HG03159 (cell line): ENCODE measurements at regions not wholly inside any gene's neighbourhood (a gene's known extent, or its start where the extent isn't known, plus 50 kb on each side); places are given as distances from the start of the nearest gene placed in this dataset.
A peak's percentile ranks its signal among the peaks of the same experiment; 100 is the strongest.

Source experiments
- ATAC-seq: cut with Tn5 transposase; IDR thresholded peaks from one replicate; pipeline ENCODE4 v1.9.1; 2021; ENCODE audit warnings: mild to moderate bottlenecking, moderate library complexity; ENCODE audit not compliant: unreplicated experiment

DNA sequence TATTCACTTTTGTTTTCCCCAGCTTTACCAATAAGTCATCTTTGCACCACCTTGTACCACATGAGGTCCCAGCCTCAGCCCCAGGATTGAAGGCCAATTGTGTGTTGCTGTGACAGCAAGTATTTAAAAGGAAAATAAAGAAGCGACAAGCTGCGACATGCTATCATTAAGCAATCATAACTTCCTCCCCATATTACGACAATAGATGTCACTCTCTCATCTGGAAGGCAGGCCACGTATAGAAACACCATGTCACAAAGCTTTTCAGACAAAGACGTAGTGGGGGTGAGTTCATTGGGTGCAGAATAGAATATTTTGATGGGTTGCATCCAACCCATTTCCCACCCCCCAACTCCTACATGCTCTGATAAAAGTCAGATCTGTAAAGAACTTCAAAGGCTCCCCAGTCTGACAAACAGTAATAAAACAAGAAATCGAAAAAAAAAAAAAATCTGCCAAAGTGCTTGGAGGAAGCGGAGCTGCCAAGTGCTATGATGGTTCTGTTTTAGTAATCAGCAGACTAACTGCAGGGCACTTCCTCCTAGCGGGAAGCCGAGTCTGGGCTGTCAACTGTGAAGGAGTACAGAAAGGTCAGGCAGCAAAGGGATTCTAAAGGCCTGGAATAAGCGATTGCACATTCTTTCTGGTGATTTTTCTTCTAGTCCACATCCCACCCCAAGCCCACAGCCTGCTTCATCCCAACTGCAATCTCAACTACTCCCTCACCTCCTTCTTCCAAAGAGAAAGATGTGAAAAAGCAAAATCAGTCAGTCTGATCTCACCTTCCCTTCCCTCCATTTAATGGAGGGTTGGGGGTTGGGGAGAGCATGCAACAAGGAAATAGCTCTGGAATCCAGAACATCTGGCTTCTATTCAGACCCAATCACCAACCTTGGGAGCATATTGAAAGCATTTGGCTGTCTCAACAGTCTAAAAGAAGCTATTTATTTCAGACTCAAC, 131.4 kb upstream of the UBASH3B start:
- ATAC-seq: no peak

DNA sequence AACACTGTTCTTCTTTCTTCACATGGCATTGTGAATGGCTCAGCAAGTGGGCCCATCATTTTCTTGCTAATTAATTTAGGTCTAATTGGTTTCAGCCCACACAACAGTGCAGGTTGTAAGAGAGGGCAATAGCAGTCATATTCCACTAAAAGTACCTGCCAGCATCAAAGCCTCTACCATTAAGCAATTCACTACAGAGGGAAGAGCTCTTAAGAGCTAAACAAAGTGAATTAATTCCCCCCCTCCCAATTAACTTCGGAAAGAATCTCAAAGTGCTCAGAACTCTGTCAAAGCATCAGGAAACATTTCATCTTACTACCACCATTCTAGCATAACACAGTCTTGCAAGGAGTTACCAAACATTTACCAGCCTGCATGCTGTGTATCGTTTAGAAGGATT, 133.9 kb upstream of the UBASH3B start:
- ATAC-seq: no peak

DNA sequence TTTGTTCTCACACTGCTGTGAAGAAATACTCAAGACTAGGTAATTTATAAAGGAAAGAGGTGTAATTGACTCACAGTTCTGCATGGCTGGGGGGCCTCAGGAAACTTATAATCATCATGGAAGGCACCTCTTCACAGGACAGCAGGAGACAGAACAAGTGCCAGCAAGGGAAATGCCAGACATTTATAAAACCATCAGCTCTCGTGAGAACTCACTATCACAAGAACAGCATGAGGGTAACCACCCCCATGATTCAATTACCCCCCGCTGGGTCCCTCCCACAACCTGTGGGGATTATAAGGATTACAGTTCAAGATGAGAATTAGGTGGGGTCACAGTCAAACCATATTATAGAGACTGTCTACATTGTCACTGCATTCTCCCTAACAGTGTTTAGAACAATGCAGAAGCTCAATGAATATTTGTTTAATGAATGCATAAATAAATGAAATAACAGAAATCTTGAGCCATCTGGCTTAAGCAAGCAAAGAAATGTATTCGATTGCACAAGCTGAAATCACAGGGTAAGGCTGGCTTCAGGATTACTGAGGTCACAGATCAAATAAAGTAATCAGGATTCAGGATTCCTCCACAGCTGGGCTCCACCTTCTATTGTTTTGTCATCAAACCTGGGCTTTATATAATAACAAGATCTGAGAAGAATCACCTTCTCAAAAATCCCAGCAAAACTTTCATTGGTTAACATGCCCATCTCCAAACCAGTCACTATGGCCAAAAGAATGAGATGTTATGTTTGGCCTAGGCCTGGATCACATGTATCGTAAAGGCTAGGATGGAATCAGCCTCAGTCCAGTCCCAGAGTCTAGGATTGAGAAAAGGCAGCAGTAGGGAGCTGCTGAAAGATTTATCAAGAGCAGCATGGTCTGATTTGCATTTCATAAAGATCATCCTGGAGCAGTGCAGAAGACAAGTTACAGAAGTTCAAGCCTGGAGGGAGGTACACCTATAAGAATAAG, 137.8 kb upstream of the UBASH3B start:
- ATAC-seq: no peak

DNA sequence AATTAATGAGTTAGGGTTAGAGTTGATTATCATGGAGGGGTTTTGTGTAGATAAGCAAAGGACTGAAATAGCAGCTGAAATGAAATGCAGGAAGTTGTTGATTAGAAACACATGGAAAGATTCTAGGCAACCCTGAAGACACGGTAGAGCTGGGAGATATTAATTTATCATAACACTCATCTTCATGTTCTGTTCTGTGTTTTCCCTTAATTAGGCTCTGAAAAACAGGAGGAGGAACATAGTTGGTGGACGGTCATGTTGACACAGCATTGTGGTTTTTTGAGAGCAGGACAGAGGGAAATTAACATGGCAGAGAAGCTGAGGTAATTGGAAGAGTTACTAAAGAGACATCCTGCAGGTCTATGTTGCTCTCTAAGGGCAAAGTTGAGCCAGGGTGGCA, 138.8 kb upstream of the UBASH3B start:
- no peak for ATAC-seq

DNA sequence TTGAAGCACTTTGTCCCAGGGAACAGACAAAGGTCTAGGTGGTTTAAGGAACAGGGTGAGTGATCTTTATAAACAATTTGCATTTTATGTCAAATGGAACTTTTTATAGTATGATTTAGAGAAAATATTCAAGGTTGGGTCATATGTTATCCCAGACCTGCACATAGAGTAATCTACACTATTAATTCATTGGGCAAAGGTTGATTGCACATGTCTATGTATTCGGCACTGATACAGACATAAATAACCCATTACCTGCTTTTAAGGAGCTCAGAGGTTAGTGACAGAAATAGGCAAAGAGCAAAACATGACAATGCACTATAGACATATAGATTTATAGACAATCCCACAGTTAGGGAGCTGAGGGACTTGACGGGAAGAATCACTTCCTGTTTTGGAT, 141.5 kb upstream of the UBASH3B start:
- ATAC-seq: no peak

DNA sequence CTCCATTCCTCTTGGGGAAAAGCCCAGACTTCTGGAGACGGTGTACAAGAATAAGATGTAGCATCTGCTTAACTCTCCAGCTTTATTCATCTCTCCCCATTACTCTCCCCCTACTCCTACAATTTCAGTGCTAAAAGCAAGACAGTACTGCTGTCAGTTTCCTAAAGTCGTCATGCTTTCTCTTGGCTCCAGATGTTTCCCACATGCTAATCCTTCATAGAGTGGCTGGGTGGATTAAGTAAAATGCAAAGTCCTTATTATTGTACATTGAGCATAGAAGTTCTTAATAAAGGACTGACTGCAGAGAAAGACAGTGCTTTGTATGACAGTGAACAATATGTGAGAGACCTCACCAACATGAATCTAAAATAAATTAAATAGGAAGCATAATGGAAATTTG, 142.2 kb upstream of the UBASH3B start:
- ATAC-seq: no peak

DNA sequence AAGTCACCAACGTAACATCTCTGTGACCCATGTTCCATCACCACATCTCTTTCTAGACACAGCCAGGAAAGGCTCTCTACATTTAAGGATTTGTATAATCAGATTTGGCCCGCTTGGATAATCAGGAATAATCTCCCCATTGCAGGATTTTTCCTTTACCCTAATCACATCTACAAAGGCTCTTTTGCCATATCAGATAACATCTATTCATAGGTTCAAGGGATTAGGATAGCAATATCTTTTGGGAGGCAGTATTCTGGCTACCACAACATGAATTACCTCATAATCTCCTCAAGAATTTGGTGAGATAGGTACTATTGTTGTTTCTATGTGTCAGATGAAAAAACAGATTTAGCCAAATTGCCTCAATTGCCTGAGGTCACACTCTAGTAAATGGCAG, 142.8 kb upstream of the UBASH3B start:
- no peak for ATAC-seq

DNA sequence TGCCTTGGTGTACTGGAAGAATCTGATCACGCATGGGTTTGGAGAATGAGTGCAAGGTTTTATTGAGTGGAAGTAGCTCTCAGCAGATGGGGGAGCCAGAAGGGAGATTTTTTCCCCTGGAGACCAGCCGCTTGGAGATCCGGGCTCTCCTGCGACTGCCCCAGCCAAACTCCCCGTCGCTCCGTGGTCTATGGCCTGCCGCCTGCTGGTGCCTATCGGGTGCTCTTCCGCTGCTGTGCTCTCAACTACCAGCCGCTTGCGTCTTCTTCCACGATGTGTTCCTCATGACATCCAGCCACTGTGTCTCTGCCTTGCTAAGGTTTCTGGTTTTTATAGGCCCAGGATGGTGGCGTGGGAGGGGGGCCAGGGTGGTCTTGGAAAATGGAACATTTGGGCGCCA, 145.6 kb upstream of the UBASH3B start:
- no peak for ATAC-seq

DNA sequence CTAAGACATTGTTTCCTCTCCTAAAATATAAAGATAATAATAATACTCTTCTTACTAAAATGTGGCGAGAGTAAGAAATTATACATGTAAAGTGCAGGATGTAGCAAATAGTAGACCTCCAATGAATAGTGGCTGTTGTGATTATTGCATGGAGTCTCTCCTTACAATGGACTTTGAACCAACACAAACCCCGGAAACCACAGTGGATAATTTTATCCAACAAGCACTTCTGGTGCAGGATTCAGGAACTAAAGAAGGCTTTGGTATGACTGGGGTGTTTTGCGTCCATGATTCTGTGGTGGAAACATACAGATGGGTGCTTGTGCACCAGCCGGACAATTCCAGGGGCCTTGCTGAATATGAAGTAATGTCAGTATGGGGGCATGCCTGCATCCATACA, 146.4 kb upstream of the UBASH3B start:
- ATAC-seq: no peak

DNA sequence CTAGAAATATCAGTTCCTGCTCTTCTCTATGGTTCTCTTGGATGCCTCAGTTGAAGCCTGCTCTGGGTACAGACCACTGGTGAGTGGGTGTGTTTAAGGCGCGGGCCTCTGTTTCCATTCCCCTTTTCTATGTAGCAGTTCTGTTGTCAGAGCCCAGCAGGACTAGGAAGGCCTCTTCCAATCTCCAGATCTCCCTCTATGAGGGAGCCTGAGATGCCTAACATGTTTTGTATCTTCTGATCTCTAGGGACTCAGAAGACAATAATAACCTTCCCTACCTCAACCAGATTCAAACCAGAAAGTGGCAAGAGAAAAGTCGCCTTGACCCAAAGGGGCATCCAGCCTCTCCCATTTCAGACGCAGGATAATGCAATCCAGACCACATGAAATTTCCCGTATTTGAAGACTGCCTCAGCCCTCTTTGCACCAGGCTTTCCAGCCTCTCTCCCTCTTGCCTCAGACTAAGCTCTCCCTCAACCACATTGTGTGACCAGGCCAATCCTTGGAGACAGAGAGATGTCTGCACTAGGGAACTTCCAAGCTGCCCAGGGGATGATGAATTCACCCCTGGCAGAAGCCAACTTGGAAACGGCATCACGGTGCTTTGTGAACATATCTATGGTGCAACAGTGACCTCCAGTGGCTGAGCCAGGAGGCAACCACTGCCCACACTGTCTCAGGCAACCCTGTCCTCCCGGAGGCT, 150.1 kb upstream of the UBASH3B start:
- peak; percentile 90 for ATAC-seq

DNA sequence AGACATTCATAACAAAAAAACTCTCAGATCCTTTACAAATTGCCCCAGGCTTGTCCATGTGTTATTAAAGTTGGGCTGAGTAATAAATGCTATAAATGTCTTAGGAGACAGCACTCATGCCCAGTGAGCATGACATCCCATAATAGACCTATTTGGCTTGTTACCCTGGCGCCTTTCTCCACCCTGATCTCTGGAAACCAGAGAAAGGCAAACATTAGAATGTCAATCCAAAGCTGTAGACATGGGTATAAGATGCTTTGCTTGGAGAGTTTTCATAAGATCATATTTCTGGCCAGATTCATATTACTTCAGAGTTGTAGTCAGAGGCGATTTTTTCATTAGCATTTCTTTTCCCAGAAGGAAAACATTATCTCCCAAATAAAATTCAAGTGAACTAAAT, 161.3 kb upstream of the UBASH3B start:
- no peak for ATAC-seq

DNA sequence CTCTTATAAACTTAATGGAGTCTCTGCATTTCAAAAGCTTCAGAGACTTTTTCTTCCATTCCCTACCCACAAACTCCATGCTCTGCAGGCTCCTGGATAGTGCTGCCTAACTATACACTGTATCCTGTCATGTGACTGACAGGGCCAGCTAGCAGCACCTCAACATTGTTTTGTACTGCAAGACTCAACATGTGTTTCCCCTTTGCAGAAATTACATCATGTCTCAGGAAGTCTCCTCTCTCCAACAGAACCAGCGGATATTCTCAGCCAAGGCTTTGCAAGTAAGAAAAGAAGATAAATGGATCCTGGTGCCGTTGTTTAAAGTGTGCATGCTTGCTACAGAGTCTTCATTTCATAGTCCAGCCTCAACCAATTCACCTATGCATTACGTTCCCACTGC, 164.0 kb upstream of the UBASH3B start:
- no peak for ATAC-seq

DNA sequence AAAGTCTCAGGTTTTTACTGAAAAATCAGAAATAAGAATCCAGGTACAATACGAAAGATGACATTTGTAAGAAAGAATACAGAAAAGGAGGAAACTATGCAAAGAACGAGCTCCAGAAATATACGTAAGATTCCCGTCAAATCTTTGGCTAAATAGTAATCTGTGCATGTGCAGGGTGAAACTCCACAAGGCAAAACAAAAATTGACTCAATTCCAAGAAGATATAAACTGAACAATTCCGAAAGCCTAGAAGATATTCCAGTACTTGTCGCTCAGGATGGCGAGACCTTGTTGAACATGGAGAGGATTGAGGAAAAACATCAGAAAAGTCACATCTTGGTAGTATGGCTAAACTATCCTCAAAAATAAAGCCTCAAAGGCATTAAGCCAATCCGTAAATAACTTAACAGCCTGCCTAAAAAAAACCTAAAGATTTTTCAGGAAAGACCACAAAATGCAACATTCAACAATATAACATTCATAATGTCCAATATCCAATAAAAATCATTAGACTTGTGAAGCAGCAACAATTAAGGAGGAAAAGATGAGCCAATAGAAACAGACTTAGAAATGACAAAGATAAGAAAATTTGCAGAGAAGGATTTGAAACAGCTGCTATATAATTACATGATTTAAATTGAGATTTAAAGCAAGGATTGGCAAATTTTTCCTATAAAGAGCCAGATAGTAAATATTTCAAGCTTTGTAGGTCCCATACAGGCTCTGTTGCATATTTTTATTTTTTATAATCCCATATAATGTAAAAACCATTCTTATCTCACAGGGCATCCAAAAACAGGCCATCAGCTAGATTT, 166.4 kb upstream of the UBASH3B start:
- no peak for ATAC-seq

DNA sequence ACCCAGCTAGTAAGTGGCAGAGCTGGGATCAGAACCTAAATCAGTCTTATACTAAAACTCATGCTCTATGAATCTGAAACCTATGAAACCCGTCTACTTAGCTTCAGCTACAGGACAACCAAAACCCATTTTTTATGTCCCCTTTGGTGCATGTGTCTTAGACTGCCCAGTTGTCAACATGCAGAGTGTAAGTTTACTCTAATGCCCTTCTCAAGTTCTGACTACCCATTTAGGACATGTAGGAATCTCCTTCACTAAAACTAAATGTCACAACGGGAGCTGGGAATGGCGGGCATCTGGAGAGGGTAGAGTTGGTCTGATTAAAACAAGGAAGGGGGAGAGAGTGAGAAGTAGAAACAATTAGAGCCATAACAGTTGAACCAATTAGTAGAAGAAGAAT, 167.9 kb upstream of the UBASH3B start:
- ATAC-seq: no peak

DNA sequence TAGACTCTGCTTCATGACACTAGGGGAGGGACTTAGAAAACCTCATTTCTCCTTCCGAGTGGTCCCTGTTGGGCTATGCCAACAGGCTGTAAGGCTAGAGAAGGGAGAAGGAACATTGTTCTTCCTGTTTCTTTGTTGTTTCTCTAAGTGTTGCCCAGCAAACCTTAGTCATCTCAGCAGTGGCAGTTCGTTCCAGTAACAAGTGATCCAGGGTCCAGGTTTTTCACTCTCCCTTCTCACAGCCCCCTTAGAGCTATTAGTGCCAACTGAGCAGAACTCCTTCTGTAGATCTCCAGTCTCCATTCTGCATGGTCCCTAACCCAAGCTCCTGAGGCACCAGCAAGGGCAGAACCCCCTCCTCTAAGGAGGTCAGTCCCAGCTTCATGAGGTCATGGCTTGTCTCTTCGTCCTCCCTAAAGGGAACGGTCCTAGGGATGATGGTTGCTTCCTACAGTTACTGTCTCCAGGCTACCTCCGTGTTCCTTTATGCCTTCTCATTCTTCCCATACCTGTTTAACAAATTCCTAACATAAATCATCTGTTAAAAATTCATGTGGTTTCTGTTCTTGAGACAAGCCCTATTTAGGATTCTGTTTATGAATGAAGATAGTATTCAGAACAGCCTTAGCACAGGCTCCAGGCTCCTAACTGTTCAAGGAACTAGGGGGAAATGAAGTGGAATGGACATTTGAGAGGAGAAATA, 168.6 kb upstream of the UBASH3B start:
- no peak for ATAC-seq

DNA sequence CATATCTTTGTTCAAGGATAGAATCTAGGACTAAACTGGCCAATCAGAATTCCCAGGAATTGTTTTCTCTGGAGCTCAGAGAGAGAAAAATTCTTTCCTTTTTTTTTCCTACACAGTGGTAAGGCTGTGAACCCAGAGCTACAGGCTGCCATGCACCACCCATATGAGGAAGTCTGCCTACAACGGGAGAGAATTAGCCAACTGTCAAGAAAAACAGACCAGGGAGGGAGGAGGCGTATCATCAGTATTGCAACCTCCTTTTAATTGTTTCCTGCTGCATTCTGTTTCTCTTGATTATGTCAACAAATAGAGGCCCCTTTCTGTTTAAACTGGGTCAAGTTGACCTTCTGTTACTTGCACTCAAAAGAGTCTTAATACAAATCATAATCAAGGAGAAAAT, 176.5 kb upstream of the UBASH3B start:
- no peak for ATAC-seq

DNA sequence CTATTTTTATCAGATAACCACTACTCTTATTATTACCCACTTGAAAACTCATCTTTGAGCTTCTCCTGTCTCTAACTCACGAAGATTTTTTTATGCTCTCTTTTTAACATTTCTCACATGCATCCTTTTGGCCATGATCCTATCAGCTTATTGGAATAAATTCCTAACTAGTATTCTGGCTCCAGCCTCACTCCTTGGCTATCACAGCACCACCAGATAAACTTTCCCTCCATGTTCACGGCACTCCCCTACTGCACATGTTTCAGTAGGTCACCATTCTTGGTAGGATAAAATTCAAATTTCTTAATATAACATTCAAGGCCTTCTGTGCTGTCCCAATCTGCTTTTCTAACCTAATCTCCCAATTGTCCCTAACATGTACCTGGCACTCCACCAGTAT, 186.6 kb upstream of the UBASH3B start:
- no peak for ATAC-seq

DNA sequence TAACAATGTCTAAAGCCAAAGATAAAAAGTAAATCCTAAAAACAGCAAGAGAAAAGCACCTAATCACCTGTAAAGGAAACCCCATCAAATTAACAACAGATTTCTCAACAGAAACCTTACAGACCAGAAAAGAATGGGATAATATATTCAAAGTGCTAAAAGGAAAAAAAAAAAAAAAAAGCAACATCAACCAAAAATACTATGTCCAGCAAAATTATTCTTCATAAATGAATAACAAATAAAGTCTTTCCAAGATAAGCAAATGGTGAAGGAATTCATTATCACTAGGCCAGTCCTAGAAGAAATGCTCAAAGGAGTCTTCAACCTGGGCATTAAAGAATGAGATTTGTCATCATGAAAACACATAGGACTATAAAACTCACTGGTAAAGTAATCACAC, 192.0 kb upstream of the UBASH3B start:
- no peak for ATAC-seq

DNA sequence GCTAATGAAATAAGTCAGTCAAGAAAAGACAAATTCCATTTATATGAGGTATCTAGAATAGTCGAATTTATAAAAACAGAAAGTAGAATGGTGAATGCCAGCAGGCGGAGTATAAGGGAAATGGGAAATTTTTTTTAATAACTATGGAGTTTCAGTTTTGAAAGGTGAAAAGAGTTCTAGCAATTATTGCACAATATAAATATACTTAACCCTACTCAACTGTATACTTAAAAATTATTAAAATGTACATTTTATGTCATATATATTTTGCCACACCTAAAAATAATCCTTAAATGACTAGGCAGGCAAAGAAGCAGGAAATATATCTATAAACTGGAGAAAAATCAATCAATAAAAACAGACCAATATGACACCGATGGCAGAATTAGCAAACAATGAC, 196.5 kb upstream of the UBASH3B start:
- ATAC-seq: no peak

DNA sequence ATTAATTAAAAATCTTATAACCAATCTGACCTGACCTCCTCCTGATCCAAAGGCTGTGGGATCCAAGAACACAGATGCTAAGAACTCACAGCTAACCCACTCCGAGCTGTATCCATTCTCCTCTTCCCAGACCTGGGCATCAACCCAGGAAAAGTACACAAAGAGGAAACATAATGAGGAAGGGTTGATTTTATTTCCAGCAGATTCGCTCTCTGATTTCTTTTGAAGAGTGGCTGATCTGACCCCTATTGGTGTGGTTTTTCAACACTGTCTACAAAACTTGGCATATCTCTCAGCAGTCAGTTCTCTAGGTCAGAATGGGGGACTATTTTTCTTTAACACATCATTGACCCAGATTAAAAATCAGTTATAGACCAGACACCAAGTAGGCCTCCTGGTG, 201.9 kb upstream of the UBASH3B start:
- ATAC-seq: no peak
